ENCODE measurements at regions not wholly inside any gene's neighbourhood (a gene's known extent, or its start where the extent isn't known, plus 50 kb on each side); places are given as distances from the start of the nearest gene placed in this dataset.

- TF ChIP-seq IRF5 (IDR thresholded peaks at IDR 0.05; ENCODE audit: borderline replicate concordance), result no peak
- no peak for TF ChIP-seq CBX3 (IDR thresholded peaks at IDR 0.05; ENCODE audit: borderline replicate concordance, low read depth)
- TF ChIP-seq MYB (IDR thresholded peaks at IDR 0.05; ENCODE audit: borderline replicate concordance, low read depth, low read length), result no peak
- TF ChIP-seq CTCF (IDR thresholded peaks at IDR 0.05 in 2 of 3, conservative IDR thresholded peaks at IDR 0.05 in 1 of 3; ENCODE audit: control insufficient read depth in 2 of 3, extremely low read depth in 1 of 3, insufficient read depth in 1 of 3, low read depth in 3 of 3, low read length in 3 of 3), result 0 out of 6 replicates have a peak, but pooled peaks of 2 of the 3 experiments have one; percentile 11 to 12
- TF ChIP-seq TARDBP (IDR thresholded peaks at IDR 0.05; ENCODE audit: borderline replicate concordance), result no peak
- no peak for TF ChIP-seq FOS (IDR thresholded peaks at IDR 0.05; ENCODE audit: borderline replicate concordance, extremely low read depth, insufficient read length)
- no peak for TF ChIP-seq SIX5 (IDR thresholded peaks at IDR 0.05; ENCODE audit: low read depth, low read length, severe bottlenecking)
- 0 out of 4 replicates have a peak, but pooled peaks of 1 of the 2 experiments have one; percentile 5 for TF ChIP-seq BHLHE40 (IDR thresholded peaks at IDR 0.05; ENCODE audit: borderline replicate concordance in 1 of 2, low read depth in 2 of 2, low read length in 1 of 2)
- TF ChIP-seq FOXK2 (IDR thresholded peaks at IDR 0.05), result no peak
- TF ChIP-seq RAD51 (IDR thresholded peaks at IDR 0.05), result no peak
- no peak for TF ChIP-seq ATF7 (IDR thresholded peaks at IDR 0.05; ENCODE audit: low read depth)
- TF ChIP-seq CEBPZ (IDR thresholded peaks at IDR 0.05; ENCODE audit: low read depth, low read length), result no peak
- TF ChIP-seq E2F8 (IDR thresholded peaks at IDR 0.05; ENCODE audit: low read depth, partially characterized antibody), result no peak
- no peak for TF ChIP-seq CREB1 (IDR thresholded peaks at IDR 0.05; ENCODE audit: low read depth)
- TF ChIP-seq ZZZ3 (IDR thresholded peaks at IDR 0.05; ENCODE audit: control insufficient read depth, insufficient read length, low read depth), result no peak
- no peak for TF ChIP-seq CHD4 (IDR thresholded peaks at IDR 0.05)
- 0 out of 2 replicates have a peak, but pooled peaks have one; percentile 12 for TF ChIP-seq NFIC (IDR thresholded peaks at IDR 0.05; ENCODE audit: low read depth, low read length)
These were observed 138.9 kb downstream of the GADD45G start (continued) for GRCh38 chr9:89743573-89744254.
